ENCODE measurements at regions not wholly inside any gene's neighbourhood (a gene's known extent, or its start where the extent isn't known, plus 50 kb on each side); places are given as distances from the start of the nearest gene placed in this dataset.
"Not testable (repeated sequence)": the region's sequence is repeated elsewhere in the genome, so short reads cannot be mapped to it uniquely, and the experiment has no call there.

DNA sequence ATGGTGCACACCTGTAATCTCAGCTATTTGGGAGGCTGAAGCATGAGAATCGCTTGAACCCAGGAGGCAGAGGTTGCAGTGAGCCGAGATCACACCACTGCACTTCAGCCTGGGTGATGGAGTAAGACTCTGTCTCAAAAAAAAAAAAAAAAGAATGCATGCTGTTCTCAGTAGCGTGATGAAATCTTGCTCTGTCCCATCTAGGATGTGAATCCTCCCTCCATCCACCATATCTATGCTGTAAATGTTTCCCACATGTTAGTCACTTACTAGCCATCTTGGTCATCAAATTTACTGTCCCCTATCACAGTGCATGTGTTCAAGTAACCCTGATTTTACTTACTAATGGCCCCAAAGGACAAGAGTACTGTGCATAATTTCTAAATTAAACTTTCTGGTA lies 315.4 kb upstream of the TBX18 start:
- DNase-seq (ENCODE audit: low spot score): no peak

- peak; percentile 82 for DNase-seq (ENCODE audit: low spot score)
These were observed 313.7 kb upstream of the TBX18 start for GRCh38 chr6:85078058-85078457.

- DNase-seq (ENCODE audit: low spot score): no peak
These were observed 312.7 kb upstream of the TBX18 start for GRCh38 chr6:85077098-85077497.

DNA sequence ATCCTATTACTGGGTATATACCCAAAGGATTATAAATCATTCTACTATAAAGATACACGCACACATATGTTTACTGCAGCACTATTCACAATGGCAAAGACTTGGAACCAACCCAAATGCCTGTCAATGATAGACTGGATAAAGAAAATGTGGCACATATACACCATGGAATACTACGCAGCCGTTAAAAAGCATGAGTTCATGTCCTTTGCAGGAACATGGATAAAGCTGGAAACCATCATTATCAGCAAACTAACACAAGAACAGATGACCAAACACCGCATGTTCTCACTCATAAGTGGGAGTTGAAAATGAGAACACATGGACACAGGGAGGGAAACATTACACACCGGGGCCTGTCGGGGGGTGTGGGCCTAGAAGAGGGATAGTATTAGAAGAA lies 307.4 kb upstream of the TBX18 start:
- not testable (repeated sequence) for DNase-seq (ENCODE audit: low spot score)

DNA sequence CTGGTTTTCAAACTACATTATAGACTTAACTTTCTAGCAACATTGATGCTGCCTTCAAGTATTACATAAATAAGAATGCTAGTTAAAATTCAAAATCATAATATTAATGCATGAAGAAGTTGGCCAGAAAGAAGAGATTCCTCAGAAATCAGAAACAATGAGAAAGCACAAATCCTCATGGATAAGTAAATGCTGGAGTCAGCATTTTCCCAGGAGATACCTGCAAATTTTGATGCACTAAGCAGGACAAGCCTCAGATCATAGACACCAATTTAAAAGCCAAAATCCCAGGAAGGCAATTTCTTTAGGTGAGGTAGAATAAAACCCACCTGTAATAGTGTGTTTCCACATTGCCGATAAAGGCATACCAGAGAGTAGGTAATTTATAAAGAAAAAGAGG lies 305.2 kb upstream of the TBX18 start:
- DNase-seq (ENCODE audit: low spot score): no peak

DNA sequence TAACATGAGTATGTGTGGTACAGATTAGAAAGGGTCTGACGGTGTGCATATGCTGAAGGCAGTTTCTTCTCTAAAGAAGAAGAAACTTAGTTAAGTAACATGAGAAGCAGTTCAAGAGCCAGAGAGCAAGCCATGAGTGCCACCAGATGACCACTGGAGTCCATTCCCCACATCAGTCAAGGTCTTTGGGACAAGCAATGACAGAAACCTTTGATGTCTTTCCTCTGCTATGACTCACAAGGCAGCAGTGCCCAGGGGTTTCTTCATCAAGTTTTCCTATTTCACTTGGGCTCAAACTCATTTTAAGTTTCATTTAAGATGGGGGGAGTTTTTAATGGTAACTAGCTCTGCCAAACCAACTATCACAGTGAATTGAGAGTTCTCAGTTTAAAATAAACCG lies 303.8 kb upstream of the TBX18 start:
- peak; percentile 9 for DNase-seq (ENCODE audit: low spot score)

GRCh38 chr6:85066266-85066665 lies 301.9 kb upstream of the TBX18 start:
- no peak for DNase-seq (ENCODE audit: low spot score)

- peak; percentile 41 for DNase-seq (ENCODE audit: low spot score)
These were observed 301.4 kb upstream of the TBX18 start for GRCh38 chr6:85065831-85066230.

DNA sequence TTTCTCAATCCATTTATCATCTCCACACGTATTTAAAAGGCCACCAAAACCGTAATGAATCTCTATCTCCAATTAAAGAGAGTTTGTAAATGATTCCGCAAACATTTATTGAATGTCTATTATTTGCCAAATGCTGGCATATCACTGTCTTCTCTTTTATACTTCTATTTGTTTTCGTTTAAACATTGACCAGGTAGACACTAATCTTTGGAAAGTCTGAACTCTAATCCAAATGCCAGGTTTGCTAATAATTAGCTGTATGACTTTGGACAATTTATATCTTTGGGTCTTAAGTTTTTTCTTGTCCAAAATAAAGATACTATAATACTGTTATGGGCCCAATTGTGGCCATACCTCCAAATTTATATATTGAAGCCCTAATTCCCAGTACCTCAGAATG lies 299.2 kb upstream of the TBX18 start:
- DNase-seq (ENCODE audit: low spot score): no peak

- DNase-seq (ENCODE audit: low spot score): no peak
These were observed 298.5 kb upstream of the TBX18 start for GRCh38 chr6:85062884-85063283.

DNA sequence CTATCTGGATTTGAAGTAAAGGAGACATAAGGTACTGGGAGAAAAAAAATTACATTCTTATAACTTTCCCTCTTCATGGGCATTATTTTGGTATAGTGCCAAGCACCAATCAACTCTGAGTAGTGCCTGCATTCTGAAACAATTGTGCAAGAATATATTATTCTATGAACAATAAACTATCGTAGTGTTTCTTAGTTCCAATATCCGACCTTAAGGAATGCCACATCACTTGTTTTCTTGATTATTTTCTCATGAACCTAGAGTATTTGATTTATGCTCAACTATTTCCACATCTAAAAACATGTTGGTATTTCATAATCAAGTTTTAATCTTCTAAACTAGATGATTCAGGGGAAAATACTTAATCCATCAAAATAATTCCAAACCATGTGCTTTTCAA lies 294.4 kb upstream of the TBX18 start:
- DNase-seq (ENCODE audit: low spot score): no peak

DNA sequence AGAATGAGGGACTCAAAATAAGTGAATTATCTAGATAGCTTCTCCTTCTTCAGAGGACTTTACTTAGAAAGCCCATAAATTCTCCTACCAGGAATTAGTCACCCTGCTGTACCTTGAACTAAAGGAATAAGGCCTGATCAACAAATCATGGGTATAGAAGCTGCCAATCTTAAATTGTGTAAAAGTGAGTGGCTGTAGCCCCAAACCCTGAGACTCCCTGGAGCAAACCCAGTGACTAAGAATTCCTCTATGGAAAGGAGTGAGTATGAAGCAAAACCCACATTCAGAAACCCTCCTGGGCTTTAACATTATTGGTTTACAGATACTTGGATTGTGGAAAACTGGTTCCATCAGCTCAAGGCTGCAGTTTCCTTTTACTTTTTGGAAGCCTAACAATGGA lies 285.8 kb upstream of the TBX18 start:
- DNase-seq (ENCODE audit: low spot score): no peak

DNA sequence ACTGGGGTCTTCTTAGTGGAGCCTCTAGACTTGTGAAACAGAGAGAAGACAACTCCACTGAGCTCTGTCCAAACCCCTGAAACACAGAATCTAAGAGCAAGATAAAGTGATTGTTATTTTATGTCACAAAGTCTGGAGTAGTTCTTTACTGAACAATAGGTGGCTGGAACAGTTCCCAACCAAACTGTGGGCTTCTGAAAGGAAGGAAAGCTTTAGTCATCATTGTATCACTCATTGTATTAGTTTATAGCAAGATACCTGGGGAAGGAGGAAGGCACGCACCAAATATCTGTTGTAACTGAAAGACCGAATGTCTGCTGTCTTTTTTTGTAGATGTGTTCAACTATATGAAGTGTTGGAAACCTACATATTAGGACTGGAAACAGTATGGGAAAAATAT lies 284.9 kb upstream of the TBX18 start:
- DNase-seq (ENCODE audit: low spot score): no peak

DNA sequence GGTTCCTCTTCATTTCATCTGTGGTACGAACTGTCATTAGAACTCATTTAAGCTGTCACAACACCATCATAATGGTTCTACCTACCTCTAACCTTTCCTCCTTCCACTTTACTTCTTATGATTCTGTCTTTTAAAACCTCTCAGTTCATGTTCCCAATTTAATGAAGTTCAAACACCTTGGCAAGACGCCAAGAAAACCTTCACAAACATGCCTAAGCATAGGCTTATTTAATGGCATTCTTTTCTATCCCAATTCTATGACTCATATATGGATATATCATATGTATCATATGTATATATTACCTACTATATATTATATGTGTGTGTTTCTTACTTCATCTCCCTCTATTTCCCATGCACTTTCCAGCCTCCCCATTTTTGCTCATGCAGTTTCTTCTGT lies 283.4 kb upstream of the TBX18 start:
- DNase-seq (ENCODE audit: low spot score): no peak

DNA sequence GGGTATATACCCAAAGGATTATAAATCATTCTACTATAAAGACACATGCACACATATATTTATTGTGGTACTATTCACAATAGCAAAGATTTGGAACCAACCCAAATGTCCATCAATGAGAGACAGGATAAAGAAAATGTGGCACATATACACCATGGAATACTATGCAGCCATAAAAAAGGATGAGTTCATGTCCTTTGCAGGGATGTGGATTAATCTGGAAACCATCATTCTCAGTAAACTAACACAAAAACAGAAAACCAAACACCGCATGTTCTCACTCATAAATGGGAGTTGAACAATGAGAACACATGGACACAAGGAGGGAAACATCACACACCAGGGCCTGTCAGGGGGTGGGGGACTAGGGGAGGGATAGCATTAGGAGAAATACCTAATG lies 281.4 kb upstream of the TBX18 start:
- not testable (repeated sequence) for DNase-seq (ENCODE audit: low spot score)

GRCh38 chr6:85044361-85044760 lies 280.0 kb upstream of the TBX18 start:
- DNase-seq (ENCODE audit: low spot score): peak; percentile 29

GRCh38 chr6:85041376-85041775 lies 277.0 kb upstream of the TBX18 start:
- no peak for DNase-seq (ENCODE audit: low spot score)

- no peak for DNase-seq (ENCODE audit: low spot score)
These were observed 272.8 kb upstream of the TBX18 start for GRCh38 chr6:85037221-85037620.

GRCh38 chr6:85035766-85036165 lies 271.4 kb upstream of the TBX18 start:
- DNase-seq (ENCODE audit: low spot score): no peak

DNA sequence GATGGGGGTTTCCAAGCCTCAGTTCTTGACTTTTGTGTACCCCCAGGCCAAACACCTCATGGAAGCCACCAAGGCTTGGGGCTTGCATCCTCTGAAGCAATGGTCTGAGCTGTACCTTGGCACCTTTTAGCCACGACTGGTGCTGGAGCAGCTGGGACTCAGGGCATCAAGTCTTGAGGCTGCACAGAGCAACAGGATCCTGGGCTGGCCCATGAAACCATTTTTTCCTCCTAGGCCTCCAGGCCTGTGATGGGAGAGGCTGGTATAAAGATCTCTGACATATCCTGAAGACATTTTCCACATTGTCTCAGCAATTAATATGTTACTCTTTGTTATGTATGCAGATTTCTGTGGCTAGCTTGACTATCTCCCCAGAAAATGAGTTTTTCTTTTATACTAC lies 269.1 kb upstream of the TBX18 start:
- no peak for DNase-seq (ENCODE audit: low spot score)

- no peak for DNase-seq (ENCODE audit: low spot score)
These were observed 261.6 kb upstream of the TBX18 start for GRCh38 chr6:85026021-85026420.

DNA sequence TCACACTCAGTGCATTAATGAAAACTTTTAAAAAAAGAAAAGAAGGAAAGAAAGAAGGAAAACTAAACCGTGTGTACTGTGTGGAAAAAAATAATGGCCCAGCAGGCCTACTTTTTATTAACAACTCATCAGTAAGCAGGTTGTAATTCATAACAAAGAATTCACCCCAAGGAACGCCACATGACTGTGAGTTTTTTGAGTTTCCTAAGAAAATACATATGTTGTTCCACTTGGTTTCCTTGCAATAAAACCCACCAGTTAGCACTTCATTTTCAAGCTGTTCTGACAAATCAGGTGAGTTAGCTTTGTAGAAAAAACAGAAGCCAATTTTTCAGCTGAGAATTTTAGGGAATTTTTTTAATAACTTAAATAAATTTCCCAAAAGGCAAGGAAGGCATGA lies 259.3 kb upstream of the TBX18 start:
- DNase-seq (ENCODE audit: low spot score): no peak

DNA sequence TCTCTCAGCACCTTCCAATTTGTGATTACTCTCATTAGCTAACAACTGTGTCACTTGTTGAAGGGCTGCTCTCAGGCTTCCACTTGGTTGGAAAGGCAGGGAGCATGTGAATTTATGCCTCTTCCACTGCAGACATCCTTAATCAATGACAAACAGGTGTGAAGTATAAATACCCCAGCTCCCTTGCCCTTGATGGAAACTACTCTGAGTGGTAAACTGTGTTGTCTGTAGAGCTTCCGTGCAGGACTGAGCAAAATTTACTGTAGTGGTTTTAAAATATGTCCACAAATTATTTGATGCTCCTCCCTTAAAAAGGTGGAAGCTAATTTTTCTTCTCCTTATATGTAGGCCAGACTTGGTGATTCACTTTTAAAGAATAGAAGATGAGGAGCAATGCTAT lies 253.0 kb upstream of the TBX18 start:
- DNase-seq (ENCODE audit: low spot score): no peak

DNA sequence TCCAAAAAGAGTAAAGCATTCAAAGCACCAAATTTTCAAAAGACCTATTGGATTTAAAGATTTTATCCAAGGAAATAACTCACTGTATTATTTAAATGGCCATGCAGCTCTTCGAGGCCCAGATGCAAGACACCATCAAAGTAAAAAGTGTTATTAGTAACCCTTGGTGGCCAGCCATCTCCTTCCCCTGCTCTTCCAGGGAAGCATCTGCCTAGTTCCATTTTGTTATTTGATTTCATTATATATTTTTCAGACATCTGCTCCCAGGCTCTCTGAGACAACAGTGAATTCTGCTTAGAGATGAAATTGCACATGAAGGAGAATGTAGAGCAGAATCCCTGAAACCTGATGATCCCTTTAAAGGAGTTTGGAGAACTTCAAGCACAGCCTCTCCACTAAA lies 252.3 kb upstream of the TBX18 start:
- no peak for DNase-seq (ENCODE audit: low spot score)

- peak; percentile 27 for DNase-seq (ENCODE audit: low spot score)
These were observed 251.1 kb upstream of the TBX18 start for GRCh38 chr6:85015396-85015990.
